ENCODE measurements at regions not wholly inside any gene's neighbourhood (a gene's known extent, or its start where the extent isn't known, plus 50 kb on each side); places are given as distances from the start of the nearest gene placed in this dataset.

DNA sequence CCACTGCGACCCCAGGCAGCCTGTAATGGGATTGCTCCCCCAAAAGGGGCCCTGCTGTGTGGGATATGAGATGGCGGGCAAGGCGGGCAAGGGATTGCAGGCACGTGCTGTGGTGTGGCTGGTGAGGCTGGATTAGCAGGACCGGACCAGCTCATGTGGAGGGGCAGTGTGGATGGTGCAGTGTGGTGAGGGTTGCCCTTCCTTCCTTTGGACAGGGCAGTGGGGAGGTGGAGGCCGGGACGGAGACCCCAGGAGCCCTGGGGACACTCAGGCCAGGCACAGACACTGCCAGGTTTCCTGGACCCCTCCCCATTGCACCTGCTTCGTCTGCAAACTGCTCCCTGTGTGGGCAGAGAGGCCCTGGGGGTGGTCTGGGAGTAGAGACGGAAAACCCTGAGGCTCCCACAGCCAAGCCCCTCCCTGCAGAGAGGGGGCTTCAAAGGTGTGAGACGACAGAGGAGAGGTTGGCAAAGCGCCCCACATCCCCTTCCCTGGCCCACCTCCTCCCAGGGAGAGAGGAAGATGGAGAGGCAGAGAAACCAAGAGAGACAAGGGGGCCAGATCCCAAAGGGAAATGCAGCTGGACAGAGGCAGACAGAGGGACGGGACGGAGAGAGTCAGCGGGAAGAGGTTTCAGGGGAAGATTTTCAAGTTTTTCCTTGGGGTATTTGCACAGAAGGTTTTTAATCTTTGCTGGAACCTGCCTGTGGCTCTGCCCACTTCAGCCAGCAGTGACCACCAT, 89.2 kb downstream of the MICALL2 start:
- Histone ChIP-seq H3K27me3 (ENCODE audit: control insufficient read depth, insufficient read depth, low read length, poor library complexity, severe bottlenecking) (peaks cover 32% of the 10 kb centered on the region), H3K27ac (ENCODE audit: low read depth, low read length) (no peak overlapping the region), H3K4me3 (ENCODE audit: low read length) (no peak overlapping the region), H3K9ac (ENCODE audit: extremely low read depth, low read length, poor library complexity, severe bottlenecking) (no peak overlapping the region), H3K9me3 (ENCODE audit: control insufficient read depth, low read length) (no peaks in the 10 kb centered on the region), H3K36me3 (ENCODE audit: control insufficient read depth, insufficient read depth, low read length) (no peaks in the 10 kb centered on the region), H3K4me1 (ENCODE audit: control insufficient read depth, insufficient read depth, low read length) (no peaks in the 10 kb centered on the region)
- no peaks in the 10 kb centered on the region for H3K36me3 Mint-ChIP-seq (ENCODE audit: low read depth)
- 47 to 65% methylated on average over 3 to 14 of the region's 14 CpGs for WGBS, 2 experiments (ENCODE audit: insufficient coverage in 1 of 2, insufficient read length in 1 of 2)
- peaks cover 50% of the 10 kb centered on the region for H3K27me3 Mint-ChIP-seq (ENCODE audit: insufficient read depth)
- DNase-seq = peak; percentile 70
- no peaks in the 10 kb centered on the region for H3K4me1 Mint-ChIP-seq
- H3K4me3 Mint-ChIP-seq = no peak overlapping the region
- peaks cover 2% of the 10 kb centered on the region for H3K9me3 Mint-ChIP-seq
- TF ChIP-seq, protein P1, sequence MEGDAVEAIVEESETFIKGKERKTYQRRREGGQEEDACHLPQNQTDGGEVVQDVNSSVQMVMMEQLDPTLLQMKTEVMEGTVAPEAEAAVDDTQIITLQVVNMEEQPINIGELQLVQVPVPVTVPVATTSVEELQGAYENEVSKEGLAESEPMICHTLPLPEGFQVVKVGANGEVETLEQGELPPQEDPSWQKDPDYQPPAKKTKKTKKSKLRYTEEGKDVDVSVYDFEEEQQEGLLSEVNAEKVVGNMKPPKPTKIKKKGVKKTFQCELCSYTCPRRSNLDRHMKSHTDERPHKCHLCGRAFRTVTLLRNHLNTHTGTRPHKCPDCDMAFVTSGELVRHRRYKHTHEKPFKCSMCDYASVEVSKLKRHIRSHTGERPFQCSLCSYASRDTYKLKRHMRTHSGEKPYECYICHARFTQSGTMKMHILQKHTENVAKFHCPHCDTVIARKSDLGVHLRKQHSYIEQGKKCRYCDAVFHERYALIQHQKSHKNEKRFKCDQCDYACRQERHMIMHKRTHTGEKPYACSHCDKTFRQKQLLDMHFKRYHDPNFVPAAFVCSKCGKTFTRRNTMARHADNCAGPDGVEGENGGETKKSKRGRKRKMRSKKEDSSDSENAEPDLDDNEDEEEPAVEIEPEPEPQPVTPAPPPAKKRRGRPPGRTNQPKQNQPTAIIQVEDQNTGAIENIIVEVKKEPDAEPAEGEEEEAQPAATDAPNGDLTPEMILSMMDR (conservative IDR thresholded peaks at IDR 0.05) = no peak
- no peak overlapping the region for H3K27ac Mint-ChIP-seq

DNA sequence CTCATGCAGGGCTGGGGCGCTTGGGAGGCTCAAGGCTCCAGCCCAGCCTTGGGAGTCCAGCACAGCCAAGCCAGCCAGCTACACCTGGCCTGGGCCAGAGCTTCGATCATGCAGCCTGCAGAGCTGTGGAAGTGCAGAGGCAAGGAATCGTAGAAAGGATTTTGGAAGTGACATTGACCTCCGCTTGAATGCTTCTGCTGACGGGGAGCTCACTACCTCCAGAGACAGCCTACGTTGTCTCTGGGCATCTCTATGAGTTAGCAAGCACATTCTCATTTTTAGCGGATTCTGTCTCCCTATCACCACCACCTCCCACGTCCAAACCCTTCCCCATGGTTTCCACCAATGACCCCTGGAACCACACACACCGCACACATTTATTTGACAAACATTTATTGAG, 88.5 kb downstream of the MICALL2 start:
- Mint-ChIP-seq H3K27me3 (ENCODE audit: insufficient read depth) (peaks cover 46% of the 10 kb centered on the region), H3K36me3 (ENCODE audit: low read depth) (no peaks in the 10 kb centered on the region), H3K4me1 (no peaks in the 10 kb centered on the region), H3K9me3 (peaks cover 2% of the 10 kb centered on the region), H3K4me3 (no peak overlapping the region), H3K27ac (no peak overlapping the region)
- Histone ChIP-seq H3K27me3 (ENCODE audit: control insufficient read depth, insufficient read depth, low read length, poor library complexity, severe bottlenecking) (peaks cover 32% of the 10 kb centered on the region), H3K27ac (ENCODE audit: low read depth, low read length) (no peak overlapping the region), H3K4me1 (ENCODE audit: control insufficient read depth, insufficient read depth, low read length) (no peaks in the 10 kb centered on the region), H3K9me3 (ENCODE audit: control insufficient read depth, low read length) (no peaks in the 10 kb centered on the region), H3K4me3 (ENCODE audit: low read length) (no peak overlapping the region), H3K9ac (ENCODE audit: extremely low read depth, low read length, poor library complexity, severe bottlenecking) (no peak overlapping the region), H3K36me3 (ENCODE audit: control insufficient read depth, insufficient read depth, low read length) (no peaks in the 10 kb centered on the region)
- 88 to 92% methylated on average over 8 to 9 of the region's 9 CpGs for whole genome bisulfite sequencing, 2 experiments (ENCODE audit: insufficient coverage in 1 of 2, insufficient read length in 1 of 2)
- DNase-seq = no peak
- TF ChIP-seq, protein P1 (conservative IDR thresholded peaks at IDR 0.05) = no peak

DNA sequence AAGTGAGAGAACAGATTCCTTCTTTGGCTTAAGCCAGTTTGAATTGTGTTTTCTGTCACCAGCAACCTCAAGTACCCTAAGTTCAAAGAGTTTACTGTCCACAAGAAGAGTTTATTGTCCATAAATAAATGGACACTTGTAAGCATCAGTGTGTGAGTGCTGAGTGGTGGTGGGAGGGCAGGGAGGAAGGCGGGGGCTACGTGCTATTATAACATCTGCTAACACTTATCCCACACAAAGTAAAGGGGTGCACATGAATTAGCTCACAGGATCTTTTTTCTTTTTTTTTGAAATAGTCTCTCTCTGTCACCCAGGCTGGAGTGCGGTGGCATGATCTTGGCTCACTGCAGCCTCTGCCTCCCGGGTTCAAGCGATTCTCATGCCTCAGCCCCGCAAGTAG, 87.2 kb downstream of the MICALL2 start:
- no peak for DNase-seq
- Mint-ChIP-seq H3K36me3 (ENCODE audit: low read depth) (no peaks in the 10 kb centered on the region), H3K27me3 (ENCODE audit: insufficient read depth) (peaks cover 49% of the 10 kb centered on the region), H3K4me1 (no peaks in the 10 kb centered on the region), H3K9me3 (no peaks in the 10 kb centered on the region), H3K27ac (no peak overlapping the region), H3K4me3 (no peak overlapping the region)
- H3K27me3 ChIP-seq (ENCODE audit: control insufficient read depth, insufficient read depth, low read length, poor library complexity, severe bottlenecking) = peaks cover 32% of the 10 kb centered on the region
- no peaks in the 10 kb centered on the region for H3K4me1 ChIP-seq (ENCODE audit: control insufficient read depth, insufficient read depth, low read length)
- no peak overlapping the region for H3K27ac ChIP-seq (ENCODE audit: low read depth, low read length)
- H3K4me3 ChIP-seq (ENCODE audit: low read length) = no peak overlapping the region
- H3K9ac ChIP-seq (ENCODE audit: extremely low read depth, low read length, poor library complexity, severe bottlenecking) = no peak overlapping the region
- TF ChIP-seq, protein P1 (conservative IDR thresholded peaks at IDR 0.05) = no peak
- H3K36me3 ChIP-seq (ENCODE audit: control insufficient read depth, insufficient read depth, low read length) = no peaks in the 10 kb centered on the region
- no peaks in the 10 kb centered on the region for H3K9me3 ChIP-seq (ENCODE audit: control insufficient read depth, low read length)
- 91 to 94% methylated on average over 4 to 5 of the region's 6 CpGs for WGBS, 2 experiments (ENCODE audit: insufficient coverage in 1 of 2, insufficient read length in 1 of 2)

All from endodermal cell (in vitro differentiated cells).